ENCODE measurements at regions not wholly inside any gene's neighbourhood (a gene's known extent, or its start where the extent isn't known, plus 50 kb on each side); places are given as distances from the start of the nearest gene placed in this dataset.
A peak's percentile ranks its signal among the peaks of the same experiment; 100 is the strongest.

GRCh38 chr9:75797085-75797580, 93.3 kb upstream of the PCSK5 start:
- Histone ChIP-seq H4K5ac (ENCODE audit: low read length) (no peak overlapping the region), H2BK15ac (replicated peaks; ENCODE audit: low read depth) (no peak overlapping the region), H4K8ac (ENCODE audit: low read depth, low read length) (no peak overlapping the region), H3K4me2 (ENCODE audit: low read length) (no peak overlapping the region), H3K79me1 (ENCODE audit: low read length) (no peaks in the 10 kb centered on the region), H2AK5ac (ENCODE audit: low read length) (no peak overlapping the region), H3K27me3 (ENCODE audit: insufficient read depth, low read length, poor library complexity) (no peaks in the 10 kb centered on the region), H3K56ac (ENCODE audit: low read length) (no peak overlapping the region), H3K27ac (ENCODE audit: low read depth, low read length) (no peak overlapping the region), H3K4me1 (ENCODE audit: control insufficient read depth, low read depth, low read length) (no peaks in the 10 kb centered on the region), H2BK5ac (ENCODE audit: low read length) (no peak overlapping the region), H3K4ac (ENCODE audit: low read depth, low read length) (no peak overlapping the region), H3K4me3 (ENCODE audit: low read length) (no peak overlapping the region), H2BK120ac (ENCODE audit: low read depth, low read length) (no peak overlapping the region), H3K18ac (ENCODE audit: low read length) (no peak overlapping the region), H3K23ac (ENCODE audit: low read length) (no peak overlapping the region), H3K9ac (ENCODE audit: low read length) (no peak overlapping the region), H3K79me2 (ENCODE audit: control insufficient read depth, insufficient read depth, low read length) (no peaks in the 10 kb centered on the region), H3K36me3 (ENCODE audit: control insufficient read depth, insufficient read depth, low read length) (no peaks in the 10 kb centered on the region)
- DNase-seq, result no peak
- whole genome bisulfite sequencing (ENCODE audit: extremely low coverage, insufficient coverage, low lambda C conversion rate), result no CpG with 5 or more reads among the region's 2 CpGs

DNA sequence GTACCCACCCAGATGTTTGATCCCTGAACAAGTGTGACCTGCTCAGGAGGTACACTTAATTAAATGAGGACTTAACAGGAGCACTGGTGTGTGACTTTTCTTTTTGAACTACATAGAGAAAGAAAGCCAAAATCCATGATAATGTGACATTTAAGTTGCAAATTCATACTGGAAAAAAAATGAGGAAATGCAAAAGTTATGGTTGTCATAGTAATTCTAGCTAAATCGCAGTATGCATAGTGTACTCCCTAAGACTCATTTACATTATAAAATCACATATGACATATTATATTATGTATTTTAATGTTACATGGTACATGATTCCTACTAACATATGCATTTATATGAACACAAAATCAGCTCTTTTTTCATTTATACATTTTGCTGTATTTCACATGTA, 92.0 kb upstream of the PCSK5 start:
- H3K23ac ChIP-seq (ENCODE audit: low read length), result no peak overlapping the region
- no peaks in the 10 kb centered on the region for H3K4me1 ChIP-seq (ENCODE audit: control insufficient read depth, low read depth, low read length)
- DNase-seq, result no peak
- H2BK5ac ChIP-seq (ENCODE audit: low read length), result no peak overlapping the region
- no peak overlapping the region for H3K27ac ChIP-seq (ENCODE audit: low read depth, low read length)
- H3K4me2 ChIP-seq (ENCODE audit: low read length), result no peak overlapping the region
- no peak overlapping the region for H3K4me3 ChIP-seq (ENCODE audit: low read length)
- H2AK5ac ChIP-seq (ENCODE audit: low read length), result no peak overlapping the region
- H3K18ac ChIP-seq (ENCODE audit: low read length), result no peak overlapping the region
- H3K4ac ChIP-seq (ENCODE audit: low read depth, low read length), result no peak overlapping the region
- H3K9ac ChIP-seq (ENCODE audit: low read length), result no peak overlapping the region
- H3K79me1 ChIP-seq (ENCODE audit: low read length), result no peaks in the 10 kb centered on the region
- no peak overlapping the region for H3K56ac ChIP-seq (ENCODE audit: low read length)
- no peak overlapping the region for H4K5ac ChIP-seq (ENCODE audit: low read length)
- H3K79me2 ChIP-seq (ENCODE audit: control insufficient read depth, insufficient read depth, low read length), result no peaks in the 10 kb centered on the region
- no peaks in the 10 kb centered on the region for H3K27me3 ChIP-seq (ENCODE audit: insufficient read depth, low read length, poor library complexity)
- no CpG with 5 or more reads among the region's 1 CpG for WGBS (ENCODE audit: extremely low coverage, insufficient coverage, low lambda C conversion rate)
- no peak overlapping the region for H2BK120ac ChIP-seq (ENCODE audit: low read depth, low read length)
- H4K8ac ChIP-seq (ENCODE audit: low read depth, low read length), result no peak overlapping the region
- no peaks in the 10 kb centered on the region for H3K36me3 ChIP-seq (ENCODE audit: control insufficient read depth, insufficient read depth, low read length)
- no peak overlapping the region for H2BK15ac ChIP-seq (replicated peaks; ENCODE audit: low read depth)

- H3K79me2 ChIP-seq (ENCODE audit: control insufficient read depth, insufficient read depth, low read length), result no peaks in the 10 kb centered on the region
- H3K4me3 ChIP-seq (ENCODE audit: low read length), result no peak overlapping the region
Observed at GRCh38 chr9:75803130-75803529, 87.3 kb upstream of the PCSK5 start.

GRCh38 chr9:75810063-75810462, 80.4 kb upstream of the PCSK5 start:
- H3K56ac ChIP-seq (ENCODE audit: low read length), result no peak overlapping the region
- no peaks in the 10 kb centered on the region for H3K4me1 ChIP-seq (ENCODE audit: control insufficient read depth, low read depth, low read length)
- no peak overlapping the region for H4K8ac ChIP-seq (ENCODE audit: low read depth, low read length)
- no peak overlapping the region for H2AK5ac ChIP-seq (ENCODE audit: low read length)
- H3K18ac ChIP-seq (ENCODE audit: low read length), result no peak overlapping the region
- no peak overlapping the region for H3K4ac ChIP-seq (ENCODE audit: low read depth, low read length)
- H2BK120ac ChIP-seq (ENCODE audit: low read depth, low read length), result no peak overlapping the region
- DNase-seq, result no peak
- H2BK15ac ChIP-seq (replicated peaks; ENCODE audit: low read depth), result no peak overlapping the region
- H3K27me3 ChIP-seq (ENCODE audit: insufficient read depth, low read length, poor library complexity), result no peaks in the 10 kb centered on the region
- no peaks in the 10 kb centered on the region for H3K36me3 ChIP-seq (ENCODE audit: control insufficient read depth, insufficient read depth, low read length)
- no peak overlapping the region for H4K5ac ChIP-seq (ENCODE audit: low read length)
- no peak overlapping the region for H3K23ac ChIP-seq (ENCODE audit: low read length)
- no peaks in the 10 kb centered on the region for H3K79me1 ChIP-seq (ENCODE audit: low read length)
- H3K79me2 ChIP-seq (ENCODE audit: control insufficient read depth, insufficient read depth, low read length), result no peaks in the 10 kb centered on the region
- H2BK5ac ChIP-seq (ENCODE audit: low read length), result no peak overlapping the region
- no peak overlapping the region for H3K4me2 ChIP-seq (ENCODE audit: low read length)
- no CpG with 5 or more reads among the region's 2 CpGs for WGBS (ENCODE audit: extremely low coverage, insufficient coverage, low lambda C conversion rate)
- H3K27ac ChIP-seq (ENCODE audit: low read depth, low read length), result no peak overlapping the region
- H3K4me3 ChIP-seq (ENCODE audit: low read length), result no peak overlapping the region
- no peak overlapping the region for H3K9ac ChIP-seq (ENCODE audit: low read length)

More at GRCh38 chr9:75803130-75803529, 87.3 kb upstream of the PCSK5 start:
- no peaks in the 10 kb centered on the region for H3K79me1 ChIP-seq (ENCODE audit: low read length)
- H3K4ac ChIP-seq (ENCODE audit: low read depth, low read length), result no peak overlapping the region
- H3K23ac ChIP-seq (ENCODE audit: low read length), result no peak overlapping the region
- H3K18ac ChIP-seq (ENCODE audit: low read length), result no peak overlapping the region
- H2BK15ac ChIP-seq (replicated peaks; ENCODE audit: low read depth), result no peak overlapping the region
- no peak overlapping the region for H4K8ac ChIP-seq (ENCODE audit: low read depth, low read length)
- H3K9ac ChIP-seq (ENCODE audit: low read length), result no peak overlapping the region
- H3K4me1 ChIP-seq (ENCODE audit: control insufficient read depth, low read depth, low read length), result no peaks in the 10 kb centered on the region
- H2BK120ac ChIP-seq (ENCODE audit: low read depth, low read length), result no peak overlapping the region
- no peak overlapping the region for H2AK5ac ChIP-seq (ENCODE audit: low read length)
- no peak overlapping the region for H2BK5ac ChIP-seq (ENCODE audit: low read length)
- peak; percentile 74 for DNase-seq
- no peaks in the 10 kb centered on the region for H3K36me3 ChIP-seq (ENCODE audit: control insufficient read depth, insufficient read depth, low read length)
- H3K56ac ChIP-seq (ENCODE audit: low read length), result no peak overlapping the region
- H3K27me3 ChIP-seq (ENCODE audit: insufficient read depth, low read length, poor library complexity), result no peaks in the 10 kb centered on the region
- no peak overlapping the region for H4K5ac ChIP-seq (ENCODE audit: low read length)
- no peak overlapping the region for H3K4me2 ChIP-seq (ENCODE audit: low read length)
- H3K27ac ChIP-seq (ENCODE audit: low read depth, low read length), result no peak overlapping the region

DNA sequence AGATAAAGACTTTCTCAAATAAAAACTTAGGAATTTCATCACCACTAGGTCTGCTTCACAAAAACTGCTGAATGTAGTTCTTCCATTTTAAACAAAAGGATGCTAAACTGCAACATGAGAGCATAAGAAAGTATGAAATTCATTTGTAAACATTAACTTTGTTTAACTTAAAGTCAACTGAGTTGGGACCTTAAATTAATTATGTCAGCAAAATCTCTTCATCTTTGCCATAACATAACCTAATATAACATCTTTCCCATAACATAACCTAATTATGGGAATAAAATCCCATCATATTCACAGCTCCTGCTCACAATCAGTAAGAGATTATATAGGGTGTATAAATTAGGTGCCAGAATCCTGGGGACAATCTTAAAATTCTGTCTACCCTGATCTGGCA, 78.8 kb upstream of the PCSK5 start:
- H4K5ac ChIP-seq (ENCODE audit: low read length), result no peak overlapping the region
- no peak overlapping the region for H2AK5ac ChIP-seq (ENCODE audit: low read length)
- no peaks in the 10 kb centered on the region for H3K4me1 ChIP-seq (ENCODE audit: control insufficient read depth, low read depth, low read length)

DNA sequence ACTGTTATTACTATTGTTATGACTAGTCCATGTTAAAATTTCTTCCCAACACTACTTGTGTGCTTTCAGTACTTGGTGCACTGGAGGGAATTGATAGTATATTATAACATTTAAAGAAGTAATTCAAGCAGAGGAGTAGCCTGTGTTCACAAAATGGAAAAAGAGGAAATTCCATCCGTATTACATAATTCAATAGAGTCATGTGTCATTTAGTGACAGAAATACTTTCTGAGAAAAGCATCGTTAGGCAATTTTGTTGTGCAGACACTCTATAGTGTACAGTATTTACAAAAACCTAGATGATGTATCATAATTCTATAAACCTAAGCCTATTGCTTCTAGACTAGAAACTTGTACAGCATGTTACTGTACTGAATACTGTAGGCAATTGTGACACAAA, 78.3 kb upstream of the PCSK5 start:
- DNase-seq, result no peak
- no CpG with 5 or more reads among the region's 2 CpGs for WGBS (ENCODE audit: extremely low coverage, insufficient coverage, low lambda C conversion rate)

More for the DNA sequence above, 78.8 kb upstream of the PCSK5 start:
- Histone ChIP-seq H4K8ac (ENCODE audit: low read depth, low read length) (no peak overlapping the region), H3K9ac (ENCODE audit: low read length) (no peak overlapping the region), H3K4ac (ENCODE audit: low read depth, low read length) (no peak overlapping the region), H3K4me3 (ENCODE audit: low read length) (no peak overlapping the region), H3K4me2 (ENCODE audit: low read length) (no peak overlapping the region), H3K79me2 (ENCODE audit: control insufficient read depth, insufficient read depth, low read length) (no peaks in the 10 kb centered on the region), H3K27me3 (ENCODE audit: insufficient read depth, low read length, poor library complexity) (no peaks in the 10 kb centered on the region), H3K79me1 (ENCODE audit: low read length) (no peaks in the 10 kb centered on the region), H3K23ac (ENCODE audit: low read length) (no peak overlapping the region), H3K56ac (ENCODE audit: low read length) (no peak overlapping the region), H3K27ac (ENCODE audit: low read depth, low read length) (no peak overlapping the region), H2BK5ac (ENCODE audit: low read length) (no peak overlapping the region), H3K36me3 (ENCODE audit: control insufficient read depth, insufficient read depth, low read length) (no peaks in the 10 kb centered on the region), H2BK120ac (ENCODE audit: low read depth, low read length) (no peak overlapping the region), H3K18ac (ENCODE audit: low read length) (no peak overlapping the region), H2BK15ac (replicated peaks; ENCODE audit: low read depth) (no peak overlapping the region)
- no peak for DNase-seq

More for the DNA sequence above, 78.3 kb upstream of the PCSK5 start:
- Histone ChIP-seq H2BK15ac (replicated peaks; ENCODE audit: low read depth) (no peak overlapping the region), H4K8ac (ENCODE audit: low read depth, low read length) (no peak overlapping the region), H3K27me3 (ENCODE audit: insufficient read depth, low read length, poor library complexity) (no peaks in the 10 kb centered on the region), H3K56ac (ENCODE audit: low read length) (no peak overlapping the region), H2AK5ac (ENCODE audit: low read length) (no peak overlapping the region), H3K4me1 (ENCODE audit: control insufficient read depth, low read depth, low read length) (no peaks in the 10 kb centered on the region), H4K5ac (ENCODE audit: low read length) (no peak overlapping the region), H3K4me3 (ENCODE audit: low read length) (no peak overlapping the region), H2BK5ac (ENCODE audit: low read length) (no peak overlapping the region), H3K79me2 (ENCODE audit: control insufficient read depth, insufficient read depth, low read length) (no peaks in the 10 kb centered on the region), H2BK120ac (ENCODE audit: low read depth, low read length) (no peak overlapping the region), H3K4ac (ENCODE audit: low read depth, low read length) (no peak overlapping the region), H3K36me3 (ENCODE audit: control insufficient read depth, insufficient read depth, low read length) (no peaks in the 10 kb centered on the region), H3K18ac (ENCODE audit: low read length) (no peak overlapping the region), H3K9ac (ENCODE audit: low read length) (no peak overlapping the region), H3K79me1 (ENCODE audit: low read length) (no peaks in the 10 kb centered on the region), H3K4me2 (ENCODE audit: low read length) (no peak overlapping the region), H3K27ac (ENCODE audit: low read depth, low read length) (no peak overlapping the region), H3K23ac (ENCODE audit: low read length) (no peak overlapping the region)
